GM18519 (cell line): ENCODE measurements at regions not wholly inside any gene's neighbourhood (a gene's known extent, or its start where the extent isn't known, plus 50 kb on each side); places are given as distances from the start of the nearest gene placed in this dataset.

Experiments used
- ATAC-seq: cut with Tn5 transposase; IDR thresholded peaks from one replicate; pipeline ENCODE4 v1.9.1; 2021; ENCODE audit warnings: mild to moderate bottlenecking, moderate library complexity; ENCODE audit not compliant: unreplicated experiment, low FRiP score

DNA sequence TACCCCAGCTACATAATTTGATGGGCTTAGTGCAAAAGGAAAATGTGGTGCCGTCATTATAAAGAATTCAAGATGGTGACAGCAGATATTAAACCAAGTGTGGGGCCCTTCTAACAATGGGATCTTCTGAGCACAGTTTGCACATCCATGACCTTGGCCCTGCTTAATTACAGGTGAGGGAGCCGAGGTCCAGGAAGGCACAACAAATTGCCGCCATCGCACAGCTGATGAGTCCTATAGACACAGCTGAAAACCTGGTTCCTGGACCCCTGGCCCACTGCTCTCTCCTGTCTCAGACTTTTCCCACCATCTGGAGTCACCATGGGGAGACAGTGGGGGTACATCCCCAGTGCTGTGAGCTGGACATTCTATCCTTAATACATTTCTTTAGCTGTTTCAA lies 95.8 kb upstream of the MAP4K3 start:
- ATAC-seq, result no peak

DNA sequence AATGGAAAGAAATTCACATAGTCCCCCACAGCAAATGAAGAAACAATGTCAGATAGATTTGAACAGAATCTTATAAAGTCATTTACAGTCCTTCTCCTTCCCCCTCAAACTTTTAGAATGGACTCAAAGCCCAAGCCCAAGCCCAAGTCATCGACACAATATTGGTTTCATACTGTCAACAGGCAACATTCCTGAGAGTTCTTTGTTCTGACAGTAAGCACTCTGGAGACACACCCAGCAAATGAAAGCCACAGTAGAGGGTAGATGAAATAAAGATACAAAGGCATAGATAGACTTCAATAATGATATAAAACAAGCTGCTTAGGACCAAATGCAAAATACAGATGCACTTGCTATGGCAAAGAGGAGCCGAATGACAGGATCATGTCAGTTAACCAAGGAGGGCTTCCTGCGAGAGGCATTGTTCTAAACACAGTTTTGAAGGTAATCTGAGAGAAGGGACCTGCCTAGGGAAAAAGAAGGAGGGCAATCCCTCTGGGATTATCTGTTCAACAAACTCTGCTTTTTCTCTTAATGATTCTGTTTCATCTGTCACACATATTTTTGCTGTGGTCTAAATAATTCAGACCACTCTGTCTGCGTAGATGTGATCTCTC lies 97.1 kb upstream of the MAP4K3 start:
- ATAC-seq, result no peak

DNA sequence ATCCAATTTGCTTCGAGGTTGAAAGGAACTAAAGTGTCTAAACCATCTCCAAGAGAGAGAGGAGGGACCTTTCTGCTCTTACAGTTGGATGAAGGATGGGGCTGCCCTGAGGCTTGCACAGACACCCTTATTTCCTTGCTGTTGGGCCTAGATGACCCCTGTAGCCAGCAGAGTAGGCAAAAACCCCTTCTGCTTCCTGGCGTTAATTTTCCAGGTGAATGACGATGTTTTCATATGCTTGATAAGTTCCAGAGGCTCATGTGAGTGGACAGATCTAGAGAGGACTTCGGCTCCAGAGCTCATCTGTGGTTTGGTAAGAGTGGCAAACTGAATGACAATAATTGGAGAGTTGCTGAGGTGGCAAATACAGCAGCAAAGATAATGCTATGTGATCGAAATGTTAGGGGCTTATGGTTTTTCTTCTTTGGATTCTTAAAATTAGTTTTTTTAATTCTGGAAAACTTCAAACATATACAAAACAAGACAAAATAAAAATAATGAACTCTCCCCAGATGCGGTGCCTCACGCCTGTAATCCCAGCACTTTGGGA lies 98.6 kb upstream of the MAP4K3 start:
- no peak for ATAC-seq

DNA sequence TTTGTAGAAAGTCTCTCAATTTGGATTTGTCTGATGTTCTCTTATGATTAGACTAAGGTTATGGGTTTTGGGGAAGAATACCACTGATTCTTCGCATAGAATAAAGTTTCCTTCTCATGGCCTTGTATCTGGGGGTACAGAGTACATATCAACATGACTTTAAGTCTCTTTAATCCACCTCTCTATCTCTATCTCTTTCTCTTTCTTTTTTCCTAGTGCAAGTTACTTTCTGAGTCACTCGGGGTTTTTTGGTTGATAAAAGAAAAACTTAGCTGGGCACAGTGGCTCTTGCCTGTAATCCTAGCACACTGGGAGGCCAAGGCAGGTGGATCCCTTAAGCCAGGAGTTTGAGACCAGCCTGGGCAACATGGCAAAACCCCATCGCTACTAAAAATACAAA lies 100.1 kb upstream of the MAP4K3 start:
- ATAC-seq, result no peak

DNA sequence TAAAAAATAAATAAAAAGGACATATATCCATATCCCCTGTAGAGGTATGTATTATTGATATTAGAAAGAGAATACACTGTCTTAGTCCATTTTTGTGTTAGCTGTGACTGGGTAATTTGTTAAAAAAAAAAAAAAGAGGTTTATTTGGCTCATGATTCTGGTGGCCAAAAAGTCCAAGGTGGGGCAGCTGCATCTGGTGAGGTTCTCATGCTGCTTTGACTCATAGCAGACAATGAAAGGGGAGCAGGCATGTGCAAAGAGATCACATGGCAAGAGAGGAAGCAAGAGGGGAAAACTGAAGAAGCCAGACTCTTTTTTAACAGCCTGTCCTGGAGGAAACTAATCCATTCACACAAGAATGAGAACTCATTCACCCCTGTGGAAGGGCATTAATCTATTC lies 101.6 kb upstream of the MAP4K3 start:
- ATAC-seq, result no peak

DNA sequence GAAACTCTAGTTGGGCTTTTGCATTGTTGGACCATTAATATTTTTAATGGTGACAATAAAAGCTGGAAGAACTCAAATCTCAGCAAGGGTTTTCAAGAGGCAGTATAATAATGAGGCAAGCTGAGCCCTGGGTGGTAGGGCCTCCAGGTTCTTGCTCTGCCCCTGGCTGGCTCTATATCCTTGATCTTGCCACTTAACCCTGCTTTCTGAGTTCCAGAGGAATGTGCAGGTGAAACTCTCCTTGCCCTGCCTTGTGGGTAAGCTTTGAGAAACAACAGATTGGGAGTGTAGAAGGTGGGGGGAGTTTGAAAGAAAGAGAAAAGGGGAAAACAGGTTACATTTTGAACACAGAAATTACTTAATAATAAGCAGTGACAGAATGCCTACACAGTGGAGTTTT lies 103.3 kb upstream of the MAP4K3 start:
- no peak for ATAC-seq

DNA sequence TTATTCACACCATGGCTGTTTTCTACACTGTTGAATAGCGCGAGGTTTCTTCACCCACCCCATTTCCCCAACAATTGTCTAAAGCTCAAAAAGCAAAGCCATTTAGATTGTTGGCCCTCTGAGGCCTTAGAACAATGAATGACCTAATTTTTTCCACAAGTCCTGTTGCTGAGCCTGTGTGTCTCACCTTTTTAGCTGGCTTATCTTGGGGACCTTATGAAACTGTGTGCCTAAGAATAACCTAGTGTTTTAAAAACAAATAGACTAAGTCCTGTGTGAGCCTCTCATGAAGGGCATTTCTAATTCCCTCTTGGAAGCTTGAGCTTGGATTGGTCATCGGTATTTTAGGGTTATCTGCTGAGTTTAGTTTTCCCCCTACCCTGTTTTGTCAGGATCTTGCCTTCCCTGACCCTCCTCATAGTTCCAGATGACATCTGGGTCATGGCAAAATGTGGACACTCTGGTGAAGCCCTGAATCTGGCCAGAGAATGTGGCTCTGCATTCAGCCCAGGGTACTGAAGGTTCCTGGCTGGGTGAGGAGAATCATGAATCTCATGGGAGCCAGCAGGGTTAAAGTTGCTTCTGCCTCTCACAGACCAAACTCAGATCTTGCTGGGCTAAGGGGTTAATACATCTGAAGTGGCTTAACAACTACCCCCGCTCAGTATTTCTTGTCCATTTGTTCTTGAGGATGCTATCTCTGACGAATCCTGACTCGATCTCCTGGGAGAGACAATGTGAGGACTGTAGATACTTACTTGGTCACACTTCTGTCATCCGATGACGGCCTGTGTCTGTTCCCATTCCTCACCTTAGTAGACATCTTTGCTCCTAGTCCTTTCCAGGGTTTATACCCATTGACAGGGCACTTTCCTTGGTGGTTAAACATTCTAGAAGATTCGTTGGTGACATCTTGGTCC lies 104.2 kb upstream of the MAP4K3 start:
- ATAC-seq, result no peak

DNA sequence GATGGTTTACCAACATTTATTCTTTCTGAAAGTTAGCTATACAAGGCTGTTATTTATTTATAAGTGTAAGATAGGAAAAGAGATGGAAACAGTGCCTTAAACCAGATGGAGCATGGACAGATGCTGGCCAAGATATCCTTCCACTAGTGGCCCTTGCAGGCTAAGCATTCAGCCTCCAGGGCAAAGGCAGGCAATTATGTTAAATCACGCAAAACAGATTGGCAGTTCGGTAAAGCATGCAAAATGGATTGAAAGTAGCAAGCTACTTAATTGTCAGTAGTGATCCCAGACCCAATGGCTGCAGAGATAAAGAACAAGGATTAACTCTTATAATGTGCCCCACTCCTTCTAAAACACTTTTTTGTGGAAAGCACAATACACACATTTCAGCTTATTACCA lies 105.4 kb upstream of the MAP4K3 start:
- no peak for ATAC-seq

DNA sequence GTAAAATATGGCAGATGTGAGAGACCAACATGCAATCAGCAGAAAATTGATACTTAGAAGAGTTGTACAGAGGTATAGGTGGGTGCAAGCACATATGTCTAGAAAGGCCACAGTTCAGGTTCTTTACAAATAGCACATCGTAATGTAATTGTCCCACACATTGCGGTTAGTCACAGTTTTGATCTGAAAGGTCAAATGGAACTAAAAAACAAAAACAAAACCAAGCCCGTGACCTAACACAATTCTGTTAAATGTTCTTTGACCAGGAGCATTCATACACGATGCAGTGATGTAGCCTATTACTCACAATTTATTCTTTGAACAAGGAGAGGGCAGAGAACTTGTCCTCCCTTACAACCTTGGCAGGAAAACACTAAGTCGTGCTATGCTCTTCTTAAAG lies 108.9 kb upstream of the MAP4K3 start:
- no peak for ATAC-seq

DNA sequence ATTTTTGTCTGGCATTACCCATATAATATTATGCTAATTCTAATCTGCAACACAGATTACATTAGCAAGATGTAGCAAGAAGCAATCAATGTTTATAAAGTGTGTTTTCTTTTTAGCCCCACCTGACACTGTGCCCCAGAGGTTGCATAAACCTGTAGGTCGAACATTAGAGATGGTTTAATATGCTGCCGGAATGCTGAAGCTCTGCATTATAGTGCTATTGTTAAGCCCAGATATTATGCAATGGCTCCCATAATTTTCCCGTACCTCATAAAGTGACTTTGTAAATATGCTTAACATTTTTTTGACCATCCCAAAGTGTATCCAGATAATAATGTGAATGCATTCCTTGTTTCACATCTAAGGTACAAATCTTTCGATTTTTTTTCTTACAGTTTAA lies 109.3 kb upstream of the MAP4K3 start:
- no peak for ATAC-seq

DNA sequence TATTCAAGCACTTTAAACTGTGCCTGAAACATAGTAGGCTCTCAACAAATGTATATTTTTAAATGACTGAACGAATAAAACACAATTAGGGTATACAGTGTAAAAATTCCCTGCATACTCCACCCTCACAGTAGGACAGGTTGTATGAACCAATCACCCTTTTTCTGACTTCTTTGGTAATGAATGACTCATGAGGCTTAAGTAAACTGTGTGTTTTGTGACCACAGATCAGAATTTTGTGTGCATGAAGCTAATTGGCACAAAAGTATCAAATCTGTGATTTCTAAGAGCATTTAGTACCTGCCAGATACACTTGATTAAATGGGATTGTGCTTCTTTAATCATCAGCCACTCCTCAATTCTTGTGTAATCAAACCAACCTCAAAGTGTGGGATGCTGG lies 109.9 kb upstream of the MAP4K3 start:
- ATAC-seq, result no peak

DNA sequence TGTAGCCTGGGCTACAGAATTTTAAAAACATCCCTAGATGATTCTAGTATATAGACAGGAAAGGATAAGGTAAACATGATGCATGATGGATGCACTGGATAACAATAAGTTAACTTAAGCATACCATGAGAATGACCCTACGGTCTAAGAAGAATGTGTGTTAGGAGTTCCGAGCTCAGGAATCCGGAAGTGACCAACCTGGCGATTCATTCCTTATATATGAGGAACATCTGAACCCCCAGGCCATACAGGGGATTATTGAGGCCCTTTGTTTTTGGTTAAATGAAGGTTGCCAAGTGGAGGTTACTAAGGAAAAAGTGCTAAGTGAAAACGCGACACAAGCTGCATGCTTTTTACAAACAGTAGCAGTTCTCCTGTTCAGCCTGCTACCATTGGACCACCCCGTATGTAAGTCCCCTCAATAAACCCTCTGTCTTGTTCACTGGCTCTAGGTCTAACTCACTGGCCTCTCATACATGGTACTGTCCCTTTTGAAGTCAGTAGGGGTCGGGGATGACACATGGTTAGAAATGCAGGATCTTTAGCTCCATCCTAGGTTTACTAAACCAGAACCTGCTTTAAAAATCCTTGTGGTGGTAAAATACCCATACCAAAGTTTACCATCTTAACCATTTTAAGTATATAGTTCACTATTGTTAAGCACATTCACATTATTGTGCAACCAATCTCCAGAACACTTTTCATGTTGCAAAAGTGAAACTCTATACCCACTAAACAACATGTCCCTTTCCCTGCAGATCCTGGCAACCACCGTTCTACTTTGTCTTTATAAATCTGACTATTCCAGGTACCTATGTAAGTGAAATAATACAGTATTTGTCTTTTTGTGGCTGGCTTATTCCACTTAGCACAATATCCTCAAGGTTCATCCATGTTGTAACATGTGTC lies 111.0 kb upstream of the MAP4K3 start:
- ATAC-seq, result no peak

DNA sequence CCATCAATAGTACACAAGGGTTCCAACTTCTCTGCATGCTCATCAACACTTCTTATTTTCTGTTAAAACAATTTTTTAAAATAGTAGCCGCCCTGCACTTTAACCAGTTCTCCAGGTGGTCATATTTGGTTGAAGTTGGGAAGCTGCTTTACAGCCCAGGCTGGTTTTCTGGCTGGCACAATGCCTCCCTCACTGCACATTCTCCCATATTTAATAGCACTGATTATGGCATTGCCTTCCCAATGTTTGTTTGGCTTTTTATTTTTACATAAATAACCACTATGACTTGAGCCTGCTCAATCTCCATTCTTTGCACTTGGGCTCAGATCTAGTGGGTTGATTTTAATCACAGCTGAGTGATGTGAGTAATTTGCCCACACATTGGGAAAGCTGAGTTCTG lies 111.9 kb upstream of the MAP4K3 start:
- no peak for ATAC-seq

DNA sequence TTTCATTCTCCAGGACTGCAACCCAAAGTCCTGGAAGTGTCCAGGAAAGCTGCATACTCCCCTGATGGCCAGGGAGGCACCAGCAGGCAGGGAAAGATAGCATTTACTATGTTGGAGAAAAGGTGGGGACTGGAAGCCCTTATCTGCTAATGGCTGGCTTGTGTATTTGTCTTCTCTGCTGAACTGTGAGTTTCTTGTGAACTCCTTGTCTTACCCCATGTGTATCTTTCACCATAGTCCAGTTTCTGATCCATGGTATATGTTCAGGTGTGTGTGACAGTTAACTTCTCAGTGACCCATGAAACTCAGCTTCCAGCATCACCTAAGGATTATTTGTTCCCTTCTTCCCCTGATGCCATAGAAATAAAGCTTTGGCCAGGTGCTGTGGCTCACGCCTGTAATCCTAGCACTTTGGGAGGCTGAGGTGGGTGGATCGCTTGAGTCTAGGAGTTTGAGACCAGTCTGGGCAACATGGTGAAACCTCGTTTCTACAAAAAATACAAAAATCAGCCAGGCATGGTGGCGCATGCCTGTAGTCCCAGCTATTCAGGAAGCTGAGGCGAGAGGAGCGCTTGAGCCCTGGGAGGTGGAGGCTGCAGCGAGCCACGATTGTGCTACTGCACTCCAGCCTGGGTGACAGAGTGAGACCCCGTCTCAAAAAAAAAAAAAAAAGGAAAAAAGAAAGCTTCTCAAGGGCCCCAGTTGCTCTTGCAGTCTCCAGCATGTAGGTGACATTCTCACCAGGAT lies 112.8 kb upstream of the MAP4K3 start:
- ATAC-seq, result no peak

DNA sequence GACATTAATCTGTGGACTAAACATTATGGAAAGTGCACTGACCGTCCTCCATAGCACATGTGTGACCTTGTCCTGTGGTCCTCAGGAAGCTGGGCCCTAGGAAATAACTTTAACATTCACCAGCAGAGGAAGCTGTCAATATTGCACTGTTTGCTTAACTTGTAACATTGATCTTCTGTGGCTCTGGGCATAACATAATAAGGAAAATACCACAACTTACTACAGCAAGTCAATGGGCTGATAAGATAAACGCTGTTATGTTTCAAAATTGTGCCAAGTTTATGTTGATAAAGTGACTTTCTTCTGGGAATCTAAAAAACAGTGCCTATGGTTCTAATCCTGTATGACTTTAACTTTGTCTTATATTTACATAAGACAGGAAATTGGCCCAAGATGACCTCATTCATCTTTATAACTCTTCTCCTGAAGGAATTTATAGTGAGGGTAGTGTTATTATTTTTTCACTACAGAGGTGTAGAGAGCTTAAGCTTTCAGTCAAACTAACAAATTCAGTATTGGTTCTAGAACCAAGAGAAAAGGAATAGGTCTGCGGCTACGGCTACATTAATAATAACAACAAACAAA lies 113.7 kb upstream of the MAP4K3 start:
- ATAC-seq, result no peak

DNA sequence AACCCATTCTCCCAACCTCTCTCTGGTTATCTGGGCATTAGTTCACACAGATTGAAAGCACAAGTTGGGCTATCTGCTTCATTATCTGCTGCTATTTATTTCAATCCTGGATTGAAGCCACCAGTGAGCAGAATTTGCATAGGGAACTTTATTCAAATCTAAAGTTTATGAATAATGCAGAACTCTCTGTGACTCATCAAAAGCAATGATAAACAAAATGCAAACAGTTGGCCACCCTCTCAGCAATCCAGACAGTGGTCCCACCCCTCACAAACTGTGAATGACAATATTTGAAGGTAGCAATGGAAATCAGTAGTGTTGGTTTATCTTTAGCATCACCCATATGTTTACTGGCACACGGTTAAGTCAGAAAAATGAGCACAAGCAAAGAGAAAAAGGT lies 106.8 kb upstream of the TMEM178A start:
- ATAC-seq, result no peak

DNA sequence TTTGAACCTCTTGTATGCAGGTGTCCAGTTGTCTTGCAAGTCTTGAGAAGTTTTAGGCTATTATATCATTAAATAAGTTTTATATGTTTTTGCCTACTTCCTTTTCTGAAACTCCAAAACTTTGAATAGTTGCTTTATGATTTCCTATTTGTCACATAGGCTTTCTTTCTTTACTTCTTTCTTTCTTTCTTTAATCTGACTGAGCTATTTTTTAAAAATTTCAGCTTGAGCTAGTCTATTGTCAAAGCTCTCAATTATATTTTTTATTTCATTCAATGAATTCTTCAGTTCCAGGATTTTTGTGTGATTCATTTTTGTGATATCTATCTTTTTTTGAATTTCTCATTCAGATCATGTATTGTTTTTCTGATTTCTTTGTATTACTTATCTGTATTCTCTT lies 102.1 kb upstream of the TMEM178A start:
- no peak for ATAC-seq

DNA sequence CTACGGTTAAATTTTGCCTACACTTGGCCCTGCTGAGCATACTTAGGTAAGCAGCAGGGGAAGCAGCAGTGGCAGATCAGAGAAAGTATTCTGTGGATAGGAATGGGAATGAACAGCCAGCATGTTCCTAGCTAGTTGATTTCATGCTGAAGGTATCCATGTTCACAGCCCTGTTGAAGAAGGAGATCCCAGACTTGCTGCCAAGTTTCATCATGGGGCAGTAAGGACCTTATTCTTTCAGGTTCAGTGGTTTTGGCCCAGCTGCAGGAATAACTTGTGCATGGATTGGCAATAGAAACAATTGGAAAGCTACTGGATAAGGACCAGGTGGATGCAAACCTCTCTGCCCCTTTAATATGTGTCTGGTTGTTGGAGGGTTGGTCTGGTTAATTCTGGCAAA lies 98.2 kb upstream of the TMEM178A start:
- ATAC-seq, result no peak

DNA sequence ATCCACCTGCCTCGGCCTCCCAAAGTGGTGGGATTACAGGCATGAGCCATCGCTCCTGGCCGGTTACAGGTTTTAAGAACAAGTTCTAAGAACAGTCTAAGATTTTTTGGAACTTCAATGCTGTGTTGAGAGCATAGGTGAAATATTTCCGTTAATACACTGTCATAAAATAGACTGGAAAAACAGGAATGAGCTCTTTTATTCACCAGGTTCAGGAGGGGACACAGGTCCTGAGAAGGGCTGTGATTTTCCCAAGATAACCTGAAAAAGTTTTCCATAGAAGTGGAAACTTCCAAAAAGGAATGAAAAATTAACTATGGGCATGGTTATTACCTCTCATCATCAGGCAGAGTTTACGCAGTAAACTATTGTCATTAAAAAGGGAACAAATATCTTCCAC lies 97.6 kb upstream of the TMEM178A start:
- no peak for ATAC-seq

DNA sequence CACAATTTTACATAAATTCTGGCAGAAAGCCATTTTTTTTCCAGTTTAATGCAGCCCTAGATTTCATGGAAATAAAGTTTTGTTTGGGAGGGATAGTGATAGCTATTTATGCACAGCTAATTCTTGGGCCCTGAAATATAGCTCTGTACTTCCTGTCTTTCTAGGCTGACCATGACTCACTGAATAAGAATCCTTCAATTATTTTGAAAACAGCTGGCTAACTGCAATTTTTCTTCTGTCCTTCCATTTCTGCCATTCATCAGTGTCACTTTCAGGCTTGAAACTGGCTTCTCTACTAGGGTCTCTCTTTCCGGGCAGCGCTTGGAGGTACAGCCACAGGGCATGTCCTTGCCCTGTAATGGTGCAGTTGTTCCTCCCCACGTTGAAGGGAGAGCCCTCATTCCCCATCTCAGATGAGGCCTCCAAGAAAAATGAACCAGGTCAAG lies 97.1 kb upstream of the TMEM178A start:
- ATAC-seq, result no peak
